DOHH2 (cell line): ENCODE measurements at regions not wholly inside any gene's neighbourhood (a gene's known extent, or its start where the extent isn't known, plus 50 kb on each side); places are given as distances from the start of the nearest gene placed in this dataset.

Source experiments
- H3F3A ChIP-seq: fragments of 200-600 bp; sonication (generic), shearing (Covaris generic); 2 replicates; pipeline ENCODE4 v1.6.0; 2016; ENCODE audit warnings: antibody characterized with exemption, mild to moderate bottlenecking; ENCODE audit not compliant: control insufficient read depth, insufficient read depth
- H3K27ac ChIP-seq: fragments of 200-600 bp; sonication (generic); 2 replicates; pipeline ENCODE4 v1.5.1; 2014; ENCODE audit warnings: low read depth, mild to moderate bottlenecking, low read length, moderate library complexity
- H3K27me3 ChIP-seq: fragments of 200-600 bp; sonication (generic); 2 replicates; pipeline ENCODE4 v1.6.1; 2014; ENCODE audit warnings: mild to moderate bottlenecking, low read length, mixed read lengths; ENCODE audit not compliant: control insufficient read depth
- H3K36me3 ChIP-seq: fragments of 200-600 bp; sonication (generic); 2 replicates; pipeline ENCODE4 v1.6.1; 2014; ENCODE audit warnings: mild to moderate bottlenecking, low read length, moderate library complexity, mixed read lengths; ENCODE audit not compliant: control insufficient read depth
- H3K4me1 ChIP-seq: fragments of 200-600 bp; sonication (generic); 2 replicates; pipeline ENCODE4 v1.6.1; 2014; ENCODE audit warnings: mild to moderate bottlenecking, low read length, mixed read lengths; ENCODE audit not compliant: control insufficient read depth
- H3K4me2 ChIP-seq: fragments of 200-600 bp; sonication (generic); 2 replicates; pipeline ENCODE4 v1.6.0; 2014; ENCODE audit warnings: mild to moderate bottlenecking, low read length, moderate library complexity
- H3K4me3 ChIP-seq: fragments of 200-600 bp; sonication (generic); 2 replicates; pipeline ENCODE4 v1.5.1; 2014; ENCODE audit warnings: mild to moderate bottlenecking, low read length, mixed read lengths
- H3K79me2 ChIP-seq: fragments of 200-600 bp; sonication (generic); 2 replicates; pipeline ENCODE4 v1.6.1; 2014; ENCODE audit warnings: mild to moderate bottlenecking, low read length, mixed read lengths; ENCODE audit not compliant: control insufficient read depth
- H3K9me2 ChIP-seq: fragments of 200-600 bp; sonication (generic); replicated peaks from 2 replicates; pipeline ENCODE4 v1.6.1; 2014; ENCODE audit warnings: mild to moderate bottlenecking, low read length, mixed read lengths; ENCODE audit not compliant: control insufficient read depth
- H3K9me3 ChIP-seq: fragments of 200-600 bp; sonication (generic); 2 replicates; pipeline ENCODE4 v1.6.1; 2014; ENCODE audit warnings: antibody characterized with exemption, low read length, mixed read lengths; ENCODE audit not compliant: control insufficient read depth, insufficient read depth
- H4K20me1 ChIP-seq: fragments of 200-600 bp; sonication (generic); 2 replicates; pipeline ENCODE4 v1.6.0; 2014; ENCODE audit warnings: low read depth, mild to moderate bottlenecking, antibody characterized with exemption, low read length, moderate library complexity; ENCODE audit not compliant: control insufficient read depth, insufficient read depth
- CTCF ChIP-seq: fragments of 200-600 bp; sonication (generic); IDR thresholded peaks from one replicate; pipeline ENCODE4 v1.5.1; 2014; ENCODE audit warnings: antibody characterized with exemption, mild to moderate bottlenecking, low read depth, low read length; ENCODE audit not compliant: poor library complexity, severe bottlenecking
- EZH2phosphoT487 ChIP-seq: fragments of 200-600 bp; sonication (generic); IDR thresholded peaks from 2 replicates; pipeline ENCODE4 v1.6.1; 2017; ENCODE audit warnings: borderline replicate concordance, mild to moderate bottlenecking, antibody characterized with exemption, low read length, moderate library complexity, mixed read lengths

- H3K9me3 ChIP-seq = no peaks in the 10 kb centered on the region
- H4K20me1 ChIP-seq = no peaks in the 10 kb centered on the region
- H3K4me2 ChIP-seq = no peak overlapping the region
- no peaks in the 10 kb centered on the region for H3K27me3 ChIP-seq
- H3K79me2 ChIP-seq = no peaks in the 10 kb centered on the region
- H3K27ac ChIP-seq = no peak overlapping the region
- TF ChIP-seq EZH2phosphoT487 = no peak
- no peak for TF ChIP-seq CTCF
- H3K36me3 ChIP-seq = no peaks in the 10 kb centered on the region
- H3K4me1 ChIP-seq = no peaks in the 10 kb centered on the region
- no peaks in the 10 kb centered on the region for H3K9me2 ChIP-seq
- no peak overlapping the region for H3K4me3 ChIP-seq
- H3F3A ChIP-seq = no peaks in the 10 kb centered on the region
Measured at GRCh38 chr3:150082898-150083654, 112.4 kb upstream of the PFN2 start.

- Histone ChIP-seq H3K4me3 (no peak overlapping the region), H3F3A (no peaks in the 10 kb centered on the region), H3K27ac (no peak overlapping the region)
Measured at GRCh38 chr3:150081084-150081483, 110.4 kb upstream of the PFN2 start.

GRCh38 chr3:150080058-150080730 is 109.5 kb upstream of the PFN2 start:
- H3K4me1 ChIP-seq = no peaks in the 10 kb centered on the region
- no peaks in the 10 kb centered on the region for H3F3A ChIP-seq
- no peaks in the 10 kb centered on the region for H3K9me2 ChIP-seq
- no peaks in the 10 kb centered on the region for H3K79me2 ChIP-seq
- no peak overlapping the region for H3K4me3 ChIP-seq
- no peaks in the 10 kb centered on the region for H3K36me3 ChIP-seq
- no peaks in the 10 kb centered on the region for H3K27me3 ChIP-seq
- no peaks in the 10 kb centered on the region for H3K9me3 ChIP-seq
- TF ChIP-seq EZH2phosphoT487 (no peak), CTCF (no peak)
- H3K27ac ChIP-seq = no peak overlapping the region
- no peak overlapping the region for H3K4me2 ChIP-seq
- H4K20me1 ChIP-seq = no peaks in the 10 kb centered on the region

More at GRCh38 chr3:150081084-150081483, 110.4 kb upstream of the PFN2 start:
- Histone ChIP-seq H4K20me1 (no peaks in the 10 kb centered on the region), H3K4me2 (no peak overlapping the region), H3K4me1 (no peaks in the 10 kb centered on the region), H3K9me3 (no peaks in the 10 kb centered on the region), H3K79me2 (no peaks in the 10 kb centered on the region), H3K36me3 (no peaks in the 10 kb centered on the region), H3K27me3 (no peaks in the 10 kb centered on the region), H3K9me2 (no peaks in the 10 kb centered on the region)
- TF ChIP-seq EZH2phosphoT487 (no peak), CTCF (no peak)
